Stomach (tissue), 4 donors: ENCODE measurements at regions not wholly inside any gene's neighbourhood (a gene's known extent, or its start where the extent isn't known, plus 50 kb on each side); places are given as distances from the start of the nearest gene placed in this dataset.

Experiments
- POLR2A ChIP-seq, 4 donors: fragments of 450-650 bp; IDR thresholded peaks; one replicate each; pipeline ENCODE4 v1.6.1; 2016; ENCODE audit warnings: antibody characterized with exemption in 4 of 4, control low read depth in 2 of 4, mild to moderate bottlenecking in 1 of 4, moderate library complexity in 1 of 4
- TF ChIP-seq, protein P1 (sequence below), 7 experiments: fragments of 450-650 bp in 4 of 7; fragments of 200-600 bp in 3 of 7; sonication (generic) in 3 of 7; IDR thresholded peaks; one replicate each; pipeline ENCODE4 v1.5.1; 2016 to 2019; ENCODE audit warnings: antibody characterized with exemption in 7 of 7, control low read depth in 2 of 7, mild to moderate bottlenecking in 1 of 7

- TF ChIP-seq POLR2A (IDR thresholded peaks at IDR 0.05): no peak
- TF ChIP-seq, protein P1, sequence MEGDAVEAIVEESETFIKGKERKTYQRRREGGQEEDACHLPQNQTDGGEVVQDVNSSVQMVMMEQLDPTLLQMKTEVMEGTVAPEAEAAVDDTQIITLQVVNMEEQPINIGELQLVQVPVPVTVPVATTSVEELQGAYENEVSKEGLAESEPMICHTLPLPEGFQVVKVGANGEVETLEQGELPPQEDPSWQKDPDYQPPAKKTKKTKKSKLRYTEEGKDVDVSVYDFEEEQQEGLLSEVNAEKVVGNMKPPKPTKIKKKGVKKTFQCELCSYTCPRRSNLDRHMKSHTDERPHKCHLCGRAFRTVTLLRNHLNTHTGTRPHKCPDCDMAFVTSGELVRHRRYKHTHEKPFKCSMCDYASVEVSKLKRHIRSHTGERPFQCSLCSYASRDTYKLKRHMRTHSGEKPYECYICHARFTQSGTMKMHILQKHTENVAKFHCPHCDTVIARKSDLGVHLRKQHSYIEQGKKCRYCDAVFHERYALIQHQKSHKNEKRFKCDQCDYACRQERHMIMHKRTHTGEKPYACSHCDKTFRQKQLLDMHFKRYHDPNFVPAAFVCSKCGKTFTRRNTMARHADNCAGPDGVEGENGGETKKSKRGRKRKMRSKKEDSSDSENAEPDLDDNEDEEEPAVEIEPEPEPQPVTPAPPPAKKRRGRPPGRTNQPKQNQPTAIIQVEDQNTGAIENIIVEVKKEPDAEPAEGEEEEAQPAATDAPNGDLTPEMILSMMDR (IDR thresholded peaks at IDR 0.05): no peak
Observed at GRCh38 chr3:24828011-24828410, 333.4 kb upstream of the THRB start.
